Esophagus squamous epithelium (tissue), 5 donors: ENCODE measurements at regions not wholly inside any gene's neighbourhood (a gene's known extent, or its start where the extent isn't known, plus 50 kb on each side); places are given as distances from the start of the nearest gene placed in this dataset.
A peak's percentile ranks its signal among the peaks of the same experiment; 100 is the strongest.

ENCODE experiments used
- DNase-seq: peaks from one replicate; lab custom pipeline; 2025; lab: John Stamatoyannopoulos, UW
- H3K27ac ChIP-seq, 4 donors: fragments of 200-600 bp; sonication (generic); one replicate each; pipeline ENCODE4 v1.5.1; 2016 to 2019; ENCODE audit warnings: mild to moderate bottlenecking in 1 of 4
- H3K27me3 ChIP-seq, 4 donors: fragments of 200-600 bp; sonication (generic); 1 replicate in 3 of 4; 2 replicates in 1 of 4; pipeline versions ENCODE4 v1.5.1 to v1.6.0; 2017 to 2021; ENCODE audit warnings: antibody characterized with exemption in 1 of 4
- H3K36me3 ChIP-seq, 3 donors: fragments of 200-600 bp; sonication (generic); one replicate each; pipeline ENCODE4 v1.5.1; 2016 to 2019
- H3K4me1 ChIP-seq, 3 donors: fragments of 200-600 bp; sonication (generic); one replicate each; pipeline ENCODE4 v1.5.1; 2017 to 2019
- H3K4me3 ChIP-seq, 4 donors: fragments of 200-600 bp; sonication (generic); 1 replicate in 3 of 4; 2 replicates in 1 of 4; pipeline ENCODE4 v1.5.1; 2016 to 2019; ENCODE audit warnings: mild to moderate bottlenecking in 2 of 4, moderate library complexity in 1 of 4
- H3K9me3 ChIP-seq, 3 donors: fragments of 200-600 bp; sonication (generic); one replicate each; pipeline ENCODE4 v1.5.1; 2016 to 2019
- CTCF ChIP-seq, 6 experiments: fragments of 450-650 bp in 4 of 6; fragments of 200-600 bp in 2 of 6; sonication (generic) in 2 of 6; IDR thresholded peaks; one replicate each; pipeline ENCODE4 v1.5.1; 2016 to 2019; ENCODE audit warnings: antibody characterized with exemption in 6 of 6, mild to moderate bottlenecking in 4 of 6, moderate library complexity in 4 of 6
- POLR2A ChIP-seq, 4 donors: fragments of 450-650 bp; IDR thresholded peaks; one replicate each; pipeline ENCODE4 v1.6.1; 2017; ENCODE audit warnings: antibody characterized with exemption in 4 of 4, mild to moderate bottlenecking in 4 of 4, moderate library complexity in 3 of 4
- WGBS, 2 donors: methylation state at CpG; one replicate each; pipeline ENCODE4 v1.1.5; 2018; 5-methylcytosine and 5-hydroxymethylcytosine counted together
- intact Hi-C: fragments of 100-400 bp; cut with DNase I; formaldehyde crosslinking; loops from one replicate; pipeline ENCODE4 v1.15.0; 2022
- donor health status: DM: yes; HTN: yes; CAD: no.

- H3K36me3 ChIP-seq, result no peaks in the 10 kb centered on the region
- TF ChIP-seq POLR2A (IDR thresholded peaks at IDR 0.05), result no peak
- TF ChIP-seq CTCF (IDR thresholded peaks at IDR 0.05), result no peak
- no peak overlapping the region for H3K27ac ChIP-seq
- no peak overlapping the region for H3K4me3 ChIP-seq
- intact Hi-C loops, result no loop called here
- no peaks in the 10 kb centered on the region for H3K27me3 ChIP-seq
- DNase-seq, result no peak
- no peaks in the 10 kb centered on the region for H3K9me3 ChIP-seq
- H3K4me1 ChIP-seq, result peaks cover 0 to 4% (median 0%) of the 10 kb centered on the region in 3 donors
- WGBS, 2 donors, result 80 to 86% methylated on average over 5 of the region's 5 CpGs
These were observed 105.2 kb downstream of the TMEM100 start for GRCh38 chr17:55617441-55617840.

- no peak for DNase-seq
- no peak for TF ChIP-seq CTCF (IDR thresholded peaks at IDR 0.05)
- no peak for TF ChIP-seq POLR2A (IDR thresholded peaks at IDR 0.05)
- H3K4me1 ChIP-seq, result peaks cover 0 to 8% (median 0%) of the 10 kb centered on the region in 3 donors
- no peaks in the 10 kb centered on the region for H3K27me3 ChIP-seq
- H3K27ac ChIP-seq, result no peak overlapping the region
- no peak overlapping the region for H3K4me3 ChIP-seq
- intact Hi-C loops, result no loop called here
- no peaks in the 10 kb centered on the region for H3K9me3 ChIP-seq
- 74 to 84% methylated on average over 2 of the region's 2 CpGs for WGBS, 2 donors
- H3K36me3 ChIP-seq, result no peaks in the 10 kb centered on the region
These were observed 102.8 kb upstream of the SMIM36 start for GRCh38 chr17:55614061-55614460.

- Histone ChIP-seq H3K27ac (peak overlapping the region in 1 of 4 donors; percentile 11), H3K27me3 (no peaks in the 10 kb centered on the region), H3K36me3 (no peaks in the 10 kb centered on the region), H3K4me3 (no peak overlapping the region), H3K9me3 (no peaks in the 10 kb centered on the region), H3K4me1 (peaks cover 0 to 17% (median 0%) of the 10 kb centered on the region in 3 donors)
- TF ChIP-seq CTCF (IDR thresholded peaks at IDR 0.05), result no peak
- TF ChIP-seq POLR2A (IDR thresholded peaks at IDR 0.05), result no peak
- intact Hi-C loops, result no loop called here
- WGBS, 2 donors, result 52 to 62% methylated on average over 6 of the region's 6 CpGs
- DNase-seq, result no peak
These were observed 101.5 kb upstream of the SMIM36 start for GRCh38 chr17:55612691-55613141.

GRCh38 chr17:55607731-55608341 lies 96.6 kb upstream of the SMIM36 start:
- Histone ChIP-seq H3K27ac (peak overlapping the region in 2 of 4 donors; percentile 56 to 69), H3K36me3 (no peaks in the 10 kb centered on the region), H3K9me3 (no peaks in the 10 kb centered on the region), H3K4me1 (peaks cover 0 to 19% (median 0%) of the 10 kb centered on the region in 3 donors), H3K4me3 (no peak overlapping the region), H3K27me3 (no peaks in the 10 kb centered on the region)
- no peak for DNase-seq
- TF ChIP-seq POLR2A (IDR thresholded peaks at IDR 0.05) (no peak), CTCF (IDR thresholded peaks at IDR 0.05) (no peak)
- intact Hi-C loops, result no loop called here
- WGBS, 2 donors, result 15 to 17% methylated on average over 2 of the region's 2 CpGs

- intact Hi-C loops, result no loop called here
- Histone ChIP-seq H3K4me3 (no peak overlapping the region), H3K4me1 (peaks cover 0 to 16% (median 0%) of the 10 kb centered on the region in 3 donors), H3K27me3 (no peaks in the 10 kb centered on the region), H3K9me3 (no peaks in the 10 kb centered on the region), H3K36me3 (no peaks in the 10 kb centered on the region), H3K27ac (peak overlapping the region in 1 of 4 donors; percentile 1)
- 43 to 44% methylated on average over 1 of the region's 1 CpG for WGBS, 2 donors
- DNase-seq, result no peak
- TF ChIP-seq POLR2A (IDR thresholded peaks at IDR 0.05), result no peak
- TF ChIP-seq CTCF (IDR thresholded peaks at IDR 0.05), result no peak
These were observed 95.2 kb upstream of the SMIM36 start for GRCh38 chr17:55606488-55606815.
